ENCODE measurements at regions not wholly inside any gene's neighbourhood (a gene's known extent, or its start where the extent isn't known, plus 50 kb on each side); places are given as distances from the start of the nearest gene placed in this dataset.

GRCh38 chr7:130950054-130950453, 216.0 kb upstream of the KLF14 start:
- no peak for TF ChIP-seq CTCF (IDR thresholded peaks at IDR 0.05)
- TF ChIP-seq POLR2A (IDR thresholded peaks at IDR 0.05), result no peak

Measured in Peyer's patch (tissue), 4 donors.